Heart right ventricle (tissue), 16 donors: ENCODE measurements at regions not wholly inside any gene's neighbourhood (a gene's known extent, or its start where the extent isn't known, plus 50 kb on each side); places are given as distances from the start of the nearest gene placed in this dataset.

Experiments
- ATAC-seq, 8 donors: fragments of 200-7000 bp; cut with Tn5 transposase; one replicate each; pipeline ENCODE4 v1.9.1; 2020; ENCODE audit warnings: mild to moderate bottlenecking in 8 of 8, moderate library complexity in 8 of 8, moderate number of reproducible peaks in 1 of 8
- DNase-seq, 2 donors: peaks; one replicate each; pipeline ENCODE4 v3.0.0-alpha.2; 2020
- H3K27ac ChIP-seq, 10 donors: fragments of 200-600 bp; sonication (generic) in 2 of 10; one replicate each; pipeline versions ENCODE4 v1.5.0 to v1.8.0; 2020 to 2022; ENCODE audit warnings: mild to moderate bottlenecking in 3 of 10
- H3K27me3 ChIP-seq, 7 donors: fragments of 200-600 bp; one replicate each; pipeline ENCODE4 v1.8.0; 2021 to 2022; ENCODE audit warnings: mild to moderate bottlenecking in 2 of 7
- H3K36me3 ChIP-seq, 9 donors: fragments of 200-600 bp; sonication (generic) in 1 of 9; one replicate each; pipeline versions ENCODE4 v1.5.0 to v1.8.0; 2020 to 2022; ENCODE audit warnings: mild to moderate bottlenecking in 2 of 9
- H3K4me1 ChIP-seq, 9 donors: fragments of 200-600 bp; sonication (generic) in 1 of 9; one replicate each; pipeline versions ENCODE4 v1.5.0 to v1.8.0; 2020 to 2022; ENCODE audit warnings: mild to moderate bottlenecking in 4 of 9
- H3K4me3 ChIP-seq, 10 donors: fragments of 200-600 bp; sonication (generic) in 2 of 10; one replicate each; pipeline versions ENCODE4 v1.5.0 to v1.8.0; 2020 to 2022; ENCODE audit warnings: mild to moderate bottlenecking in 7 of 10, moderate library complexity in 2 of 10
- H3K9me3 ChIP-seq, 11 donors: fragments of 200-600 bp in 10 of 11; sonication (generic) in 2 of 11; one replicate each; pipeline versions ENCODE4 v1.5.0 to v1.8.0; 2013 to 2022; ENCODE audit warnings: mild to moderate bottlenecking in 2 of 11, control low read depth in 1 of 11, moderate library complexity in 1 of 11
- CTCF ChIP-seq, 9 donors: fragments of 200-600 bp; sonication (generic) in 2 of 9; IDR thresholded peaks; one replicate each; pipeline versions ENCODE4 v1.5.0 to v1.8.0; 2021 to 2022; ENCODE audit warnings: antibody characterized with exemption in 9 of 9, mild to moderate bottlenecking in 5 of 9, moderate library complexity in 1 of 9
- WGBS, 2 donors: extraction: QIAGEN DNeasy Blood & Tissue Kit; methylation state at CpG; one replicate each; pipeline ENCODE4 v1.1.7; 2013; ENCODE audit warnings: inconsistent platforms in 1 of 2; 5-methylcytosine and 5-hydroxymethylcytosine counted together
- intact Hi-C, 10 donors: fragments of 100-400 bp; cut with DNase I; formaldehyde crosslinking; loops; one replicate each; pipeline versions ENCODE4 v1.11.1 to v1.14.2; 2022
- donor health status: Arrhythmogenic right ventricular cardiomyopathy.
- donor health status: ischemic (EF 13 %, LVEDD 7.1; RV severe dilation, severe dysfunction).
- donor health status: healthy with polysubstance abuse.
- donor health status: DM: no; HTN: yes; CAD: no.
- donor health status: DM: no; HTN: no; CAD: no.
- donor health status: ischemic (EF 25% LVEDD 6.9; RV normal size, moderate dysfunction).
- donor health status: ischemic (EF 25% LVEDD 5.7; RV mildly dilated, moderate dysfunction).
- donor health status: healthy.
- donor health status: DM: yes; HTN: yes; CAD: no.
- donor health status: Ischemic cardiomyopathy.
- donor health status: ischemic (EF 35%, LVEDD 5.7; RV mildly dilated, moderate dysfunction).
- donor health status: nonischemic (EF 11% LVEDD 7.7; RV severe dilation, severe dysfunction).
- donor health status: DM: yes; HTN: yes; CAD: no.
- donor health status: PGD.
- donor health status: ischemic (EF 29% LVEDD 5.4; RV normal size, mild dysfunction).
- donor health status: nonischemic (EF 23%, LVEDD 6.1; RV moderate dilation, normal function).

GRCh38 chr10:118204292-118204943 lies 137.7 kb downstream of the FAM204A start:
- no peak for TF ChIP-seq CTCF (IDR thresholded peaks at IDR 0.05)
- Histone ChIP-seq H3K4me1 (no peaks in the 10 kb centered on the region), H3K36me3 (no peaks in the 10 kb centered on the region), H3K27ac (no peak overlapping the region), H3K9me3 (peaks cover 0 to 10% (median 0%) of the 10 kb centered on the region in 11 donors), H3K27me3 (peaks cover 0 to 19% (median 3%) of the 10 kb centered on the region in 7 donors), H3K4me3 (no peak overlapping the region)
- intact Hi-C loops, result no loop called here
- 63% methylated on average over 3 of the region's 3 CpGs for WGBS, 2 donors
- ATAC-seq (no peak), DNase-seq (no peak)

GRCh38 chr10:118203461-118203860 lies 138.7 kb downstream of the FAM204A start:
- no peaks in the 10 kb centered on the region for H3K36me3 ChIP-seq
- H3K27ac ChIP-seq, result no peak overlapping the region
- H3K27me3 ChIP-seq, result peaks cover 0 to 19% (median 3%) of the 10 kb centered on the region in 7 donors
- no peak for DNase-seq
- H3K4me1 ChIP-seq, result no peaks in the 10 kb centered on the region
- WGBS, 2 donors, result 46 to 48% methylated on average over 2 of the region's 2 CpGs
- TF ChIP-seq CTCF (IDR thresholded peaks at IDR 0.05), result no peak
- intact Hi-C loops, result no loop called here
- H3K4me3 ChIP-seq, result no peak overlapping the region
- ATAC-seq, result no peak
- peaks cover 0 to 15% (median 0%) of the 10 kb centered on the region in 11 donors for H3K9me3 ChIP-seq

- no peaks in the 10 kb centered on the region for H3K4me1 ChIP-seq
- H3K27ac ChIP-seq, result no peak overlapping the region
- no peaks in the 10 kb centered on the region for H3K36me3 ChIP-seq
- peaks cover 0 to 15% (median 0%) of the 10 kb centered on the region in 11 donors for H3K9me3 ChIP-seq
- intact Hi-C loops, result no loop called here
- H3K27me3 ChIP-seq, result no peaks in the 10 kb centered on the region
- 42 to 53% methylated on average over 2 of the region's 2 CpGs for WGBS, 2 donors
- TF ChIP-seq CTCF (IDR thresholded peaks at IDR 0.05), result no peak
- no peak overlapping the region for H3K4me3 ChIP-seq
- DNase-seq (no peak), ATAC-seq (no peak)
Observed at GRCh38 chr10:118195729-118196128, 146.4 kb downstream of the FAM204A start.

- H3K27ac ChIP-seq, result no peak overlapping the region
- no peaks in the 10 kb centered on the region for H3K27me3 ChIP-seq
- TF ChIP-seq CTCF (IDR thresholded peaks at IDR 0.05), result no peak
- DNase-seq (no peak), ATAC-seq (no peak)
- no peak overlapping the region for H3K4me3 ChIP-seq
- H3K36me3 ChIP-seq, result no peaks in the 10 kb centered on the region
- H3K4me1 ChIP-seq, result no peaks in the 10 kb centered on the region
- 73 to 78% methylated on average over 4 of the region's 4 CpGs for WGBS, 2 donors
- intact Hi-C loops, result no loop called here
- peaks cover 0 to 6% (median 0%) of the 10 kb centered on the region in 11 donors for H3K9me3 ChIP-seq
Observed at GRCh38 chr10:118193642-118194041, 146.9 kb upstream of the RAB11FIP2 start.
